ENCODE measurements at regions not wholly inside any gene's neighbourhood (a gene's known extent, or its start where the extent isn't known, plus 50 kb on each side); places are given as distances from the start of the nearest gene placed in this dataset.
"Not testable (repeated sequence)": the region's sequence is repeated elsewhere in the genome, so short reads cannot be mapped to it uniquely, and the experiment has no call there.

DNA sequence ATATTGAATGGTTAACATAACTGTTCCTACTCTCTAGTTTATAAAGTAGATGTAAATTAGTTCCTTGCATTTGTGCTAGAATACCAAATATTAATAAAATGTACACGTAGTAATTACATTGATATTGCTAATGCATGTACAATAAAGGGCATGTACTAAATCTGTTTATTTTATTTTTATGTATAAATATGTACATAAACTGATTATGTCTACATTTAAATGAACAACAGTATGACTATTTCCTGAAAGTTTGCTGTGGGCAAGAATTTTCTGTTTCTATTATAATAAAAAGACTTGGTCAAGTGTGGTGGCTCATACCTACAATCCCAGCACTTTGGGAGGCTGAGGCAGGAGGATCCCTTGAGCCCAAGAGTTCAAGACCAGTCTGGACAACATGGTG is 257.2 kb upstream of the FOXN3 start:
- TF ChIP-seq, protein P1, sequence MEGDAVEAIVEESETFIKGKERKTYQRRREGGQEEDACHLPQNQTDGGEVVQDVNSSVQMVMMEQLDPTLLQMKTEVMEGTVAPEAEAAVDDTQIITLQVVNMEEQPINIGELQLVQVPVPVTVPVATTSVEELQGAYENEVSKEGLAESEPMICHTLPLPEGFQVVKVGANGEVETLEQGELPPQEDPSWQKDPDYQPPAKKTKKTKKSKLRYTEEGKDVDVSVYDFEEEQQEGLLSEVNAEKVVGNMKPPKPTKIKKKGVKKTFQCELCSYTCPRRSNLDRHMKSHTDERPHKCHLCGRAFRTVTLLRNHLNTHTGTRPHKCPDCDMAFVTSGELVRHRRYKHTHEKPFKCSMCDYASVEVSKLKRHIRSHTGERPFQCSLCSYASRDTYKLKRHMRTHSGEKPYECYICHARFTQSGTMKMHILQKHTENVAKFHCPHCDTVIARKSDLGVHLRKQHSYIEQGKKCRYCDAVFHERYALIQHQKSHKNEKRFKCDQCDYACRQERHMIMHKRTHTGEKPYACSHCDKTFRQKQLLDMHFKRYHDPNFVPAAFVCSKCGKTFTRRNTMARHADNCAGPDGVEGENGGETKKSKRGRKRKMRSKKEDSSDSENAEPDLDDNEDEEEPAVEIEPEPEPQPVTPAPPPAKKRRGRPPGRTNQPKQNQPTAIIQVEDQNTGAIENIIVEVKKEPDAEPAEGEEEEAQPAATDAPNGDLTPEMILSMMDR (IDR thresholded peaks at IDR 0.05; ENCODE audit: low read depth, low read length, missing control alignments): no peak
- in situ Hi-C loops (cut with HindIII; ENCODE audit: low sequenced_read_pairs): no loop called here
- no peak overlapping the region for H3K4me3 ChIP-seq (ENCODE audit: low read depth, low read length)
- no peak for DNase-seq (ENCODE audit: low read depth)

DNA sequence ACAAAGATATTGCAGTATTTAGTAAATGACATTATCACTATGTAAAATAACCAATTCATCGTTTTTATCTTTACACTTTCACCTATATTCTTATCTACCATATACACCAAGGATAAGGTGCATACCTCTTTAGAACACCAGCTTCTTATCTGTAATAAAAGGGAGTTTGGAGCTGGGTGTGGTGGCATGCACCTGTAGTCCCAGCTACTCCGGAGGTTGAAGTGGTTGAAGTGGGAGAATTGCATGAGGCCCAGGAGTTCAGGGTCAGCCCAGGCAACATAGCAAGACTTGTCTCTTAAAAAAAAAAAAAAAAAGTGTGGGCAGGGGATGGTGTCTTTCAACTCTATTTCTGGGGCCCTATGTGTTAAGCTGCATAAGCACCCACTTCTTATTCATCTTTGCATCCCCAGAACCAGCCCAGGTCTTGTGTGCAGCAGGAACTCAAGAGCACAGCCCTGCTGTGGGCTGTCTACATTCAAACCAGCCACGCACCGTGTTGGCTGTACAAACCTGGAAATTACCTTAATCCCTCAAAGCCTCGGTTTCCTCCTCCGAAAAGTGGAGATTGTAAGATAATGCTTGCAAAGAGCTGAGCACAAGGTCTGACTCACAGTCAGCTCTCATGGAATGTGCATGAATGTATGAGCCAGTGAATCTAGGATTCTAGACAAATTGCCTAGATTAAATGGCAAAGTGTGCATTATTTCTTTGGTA is 256.6 kb upstream of the FOXN3 start:
- no peak overlapping the region for H3K4me3 ChIP-seq (ENCODE audit: low read depth, low read length)
- in situ Hi-C loops (cut with HindIII; ENCODE audit: low sequenced_read_pairs): no loop called here
- TF ChIP-seq, protein P1 (IDR thresholded peaks at IDR 0.05; ENCODE audit: low read depth, low read length, missing control alignments): no peak
- DNase-seq (ENCODE audit: low read depth): no peak

DNA sequence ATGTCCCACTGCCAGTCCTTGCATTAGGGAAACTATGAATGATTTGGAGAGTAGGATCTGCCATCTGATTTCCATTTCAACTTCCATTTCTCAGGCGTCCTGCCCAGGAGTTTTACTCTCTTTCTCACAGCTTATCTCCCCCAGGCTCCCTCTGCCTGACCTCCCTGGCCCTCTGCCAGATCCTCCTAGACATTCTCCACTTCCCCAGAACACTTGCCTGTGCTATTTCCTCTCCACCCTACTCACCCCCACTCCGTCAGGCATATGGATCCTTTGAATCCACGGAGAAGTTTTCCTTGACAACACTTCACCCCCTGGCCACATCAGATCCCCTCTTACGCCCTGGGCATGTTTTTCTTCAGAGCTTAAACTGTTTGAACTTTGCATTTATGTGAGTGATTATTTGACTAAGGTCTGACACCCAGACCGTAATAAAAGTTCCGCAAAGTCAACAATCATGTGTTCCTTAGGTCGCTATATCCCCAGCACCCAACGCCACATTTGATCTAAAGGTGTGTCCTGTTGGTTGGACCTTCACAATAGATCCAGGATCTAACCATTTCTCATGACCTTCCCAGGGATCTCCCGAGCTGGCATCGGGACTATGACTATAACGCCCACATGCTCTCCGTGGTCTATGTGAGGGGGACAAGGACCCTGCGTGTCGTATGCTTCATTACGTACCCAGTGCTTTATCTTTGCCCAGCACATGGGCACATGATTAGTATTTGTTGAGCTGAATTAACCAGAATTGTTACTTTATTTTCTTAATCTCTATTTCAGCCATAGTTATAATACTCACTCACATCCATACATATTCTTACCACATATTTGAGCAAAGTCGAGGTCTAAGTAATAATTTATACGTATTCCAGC is 255.8 kb upstream of the FOXN3 start:
- no peak overlapping the region for H3K4me3 ChIP-seq (ENCODE audit: low read depth, low read length)
- in situ Hi-C loops (cut with HindIII; ENCODE audit: low sequenced_read_pairs): no loop called here
- no peak for DNase-seq (ENCODE audit: low read depth)
- TF ChIP-seq, protein P1 (IDR thresholded peaks at IDR 0.05; ENCODE audit: low read depth, low read length, missing control alignments): no peak

DNA sequence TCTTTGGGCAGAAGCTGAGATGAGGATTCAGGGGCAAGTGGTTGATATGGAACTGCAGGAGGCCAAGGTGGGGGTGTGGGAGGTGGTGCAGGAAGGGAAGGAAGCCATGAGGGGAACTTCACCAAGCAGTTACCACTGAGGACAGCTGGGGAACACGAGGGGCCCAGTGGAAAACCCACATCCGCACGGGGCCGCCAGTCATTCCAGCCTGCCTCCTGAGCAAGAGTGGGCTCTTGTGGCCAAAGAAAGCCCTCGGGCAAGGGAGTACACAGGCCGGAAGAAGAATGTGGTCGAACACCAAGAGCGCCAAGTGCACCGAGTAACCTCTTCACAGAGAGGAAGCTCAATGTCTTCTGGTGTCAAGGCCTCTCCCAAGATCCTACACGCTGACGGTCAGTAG is 252.2 kb upstream of the FOXN3 start:
- in situ Hi-C loops (cut with HindIII; ENCODE audit: low sequenced_read_pairs): loop anchor here (10.0 kb wide), 1 partner anchor 76 kb away; no protein-coding TSS in a partner anchor
- no peak overlapping the region for H3K4me3 ChIP-seq (ENCODE audit: low read depth, low read length)
- TF ChIP-seq, protein P1 (IDR thresholded peaks at IDR 0.05; ENCODE audit: low read depth, low read length, missing control alignments): no peak
- DNase-seq (ENCODE audit: low read depth): no peak

DNA sequence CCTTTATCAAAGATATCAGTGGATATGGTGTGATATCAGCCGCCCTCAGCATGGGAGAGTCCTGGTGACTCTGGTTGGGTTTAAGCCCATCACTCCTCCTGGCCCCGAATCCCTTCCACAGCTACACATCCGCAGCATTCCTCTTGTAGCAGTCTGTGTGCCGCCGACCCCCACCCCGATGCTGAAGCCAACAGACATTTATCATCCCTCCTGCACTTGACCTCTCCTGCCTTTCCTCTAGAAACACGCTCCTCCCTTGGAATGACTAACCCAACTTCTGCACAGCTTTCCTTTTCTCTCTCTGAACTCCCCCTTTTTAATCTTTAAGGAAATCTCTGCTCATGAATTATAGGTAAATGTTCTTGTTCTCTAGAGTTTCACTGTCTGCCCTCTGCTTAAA is 250.9 kb upstream of the FOXN3 start:
- no peak for DNase-seq (ENCODE audit: low read depth)

DNA sequence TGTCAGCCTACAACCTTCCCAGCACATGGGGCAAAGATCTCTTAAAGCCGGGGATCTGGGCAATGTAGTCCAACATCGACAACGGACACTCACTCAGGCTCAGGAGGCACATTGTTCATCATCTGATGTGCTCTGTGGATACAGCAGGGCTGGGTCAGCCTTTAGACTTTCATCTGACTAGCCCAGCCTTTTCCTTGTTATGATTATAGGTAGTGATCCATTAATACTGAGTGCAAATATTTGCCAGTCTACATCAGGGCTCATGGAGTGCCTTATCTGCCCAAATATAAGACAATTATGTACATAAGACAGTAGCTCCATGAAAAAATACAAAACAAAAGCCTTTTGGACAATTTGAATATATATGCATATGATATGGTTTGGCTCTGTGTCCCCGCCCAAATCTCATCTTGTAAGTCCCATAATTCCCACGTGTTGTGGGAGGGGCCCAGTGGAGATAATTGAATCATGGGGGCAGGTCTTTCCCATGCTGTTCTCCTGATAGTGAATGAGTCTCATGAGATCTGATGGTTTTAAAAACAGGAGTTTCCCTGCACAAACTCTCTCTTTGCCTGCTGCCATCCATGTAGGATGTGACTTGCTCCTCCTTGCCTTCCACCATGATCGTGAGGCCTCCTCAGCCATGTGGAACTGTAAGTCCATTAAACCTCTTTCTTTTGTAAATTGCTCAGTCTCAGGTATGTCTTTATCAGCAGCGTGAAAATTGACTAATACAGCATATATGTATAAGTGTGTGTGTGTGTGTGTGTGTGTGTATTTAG is 248.5 kb upstream of the FOXN3 start:
- in situ Hi-C loops (cut with HindIII; ENCODE audit: low sequenced_read_pairs): loop anchor here (10.0 kb wide), 1 partner anchor 79 kb away; no protein-coding TSS in a partner anchor
- not testable (repeated sequence) for H3K4me3 ChIP-seq (ENCODE audit: low read depth, low read length); DNase-seq (ENCODE audit: low read depth)

More for the DNA sequence above, 250.9 kb upstream of the FOXN3 start:
- no peak overlapping the region for H3K4me3 ChIP-seq (ENCODE audit: low read depth, low read length)
- in situ Hi-C loops (cut with HindIII; ENCODE audit: low sequenced_read_pairs): loop anchor here (10.0 kb wide), 1 partner anchor 77 kb away; no protein-coding TSS in a partner anchor
- TF ChIP-seq, protein P1 (IDR thresholded peaks at IDR 0.05; ENCODE audit: low read depth, low read length, missing control alignments): no peak
